GM23338 (cell line): ENCODE measurements at regions not wholly inside any gene's neighbourhood (a gene's known extent, or its start where the extent isn't known, plus 50 kb on each side); places are given as distances from the start of the nearest gene placed in this dataset.

Experiments used
- ATAC-seq: fragments of 200-7000 bp; cut with Tn5 transposase; 3 replicates; pipeline ENCODE4 v1.9.1; 2020
- DNase-seq: peaks from one replicate; pipeline ENCODE4 v3.0.0-alpha.2; 2015; ENCODE audit warnings: low spot score
- H2AFZ ChIP-seq: fragments of 200-600 bp; sonication (generic); 2 replicates; pipeline ENCODE4 v1.8.0; 2016; ENCODE audit warnings: antibody characterized with exemption, mild to moderate bottlenecking, moderate library complexity
- H3F3A ChIP-seq: fragments of 200-600 bp; sonication (generic); replicated peaks from 2 replicates; pipeline ENCODE4 v1.8.0; 2017; ENCODE audit warnings: antibody characterized with exemption, mixed run types, low read depth
- H3K27ac ChIP-seq: fragments of 200-600 bp; sonication (generic); 2 replicates; pipeline ENCODE4 v1.6.1; 2016; ENCODE audit warnings: low read depth
- H3K27me3 ChIP-seq: fragments of 200-600 bp; sonication (generic); 2 replicates; pipeline ENCODE4 v1.8.0; 2016; ENCODE audit warnings: mild to moderate bottlenecking, mixed run types, moderate library complexity; ENCODE audit not compliant: insufficient read depth
- H3K36me3 ChIP-seq: fragments of 200-600 bp; sonication (generic); 2 replicates; pipeline ENCODE4 v1.8.0; 2016; ENCODE audit warnings: mild to moderate bottlenecking; ENCODE audit not compliant: insufficient read depth
- H3K4me1 ChIP-seq: fragments of 200-600 bp; sonication (generic); 2 replicates; pipeline ENCODE4 v1.8.0; 2016; ENCODE audit warnings: mild to moderate bottlenecking, moderate library complexity; ENCODE audit not compliant: insufficient read depth
- H3K4me2 ChIP-seq: fragments of 200-600 bp; sonication (generic); 2 replicates; pipeline ENCODE4 v1.7.1; 2017; ENCODE audit warnings: mixed run types
- H3K4me3 ChIP-seq: fragments of 200-600 bp; sonication (generic); 2 replicates; pipeline ENCODE4 v1.6.1; 2016; ENCODE audit warnings: mixed run types
- H3K79me2 ChIP-seq: fragments of 200-600 bp; sonication (generic); replicated peaks from 2 replicates; pipeline ENCODE4 v1.8.0; 2017; ENCODE audit warnings: mild to moderate bottlenecking; ENCODE audit not compliant: insufficient read depth
- H3K9me2 ChIP-seq: fragments of 200-600 bp; sonication (generic); 2 replicates; pipeline ENCODE4 v1.8.0; 2017; ENCODE audit not compliant: insufficient read depth
- H4K20me1 ChIP-seq: fragments of 200-600 bp; sonication (generic); replicated peaks from 2 replicates; pipeline ENCODE4 v1.8.0; 2017; ENCODE audit warnings: mild to moderate bottlenecking; ENCODE audit not compliant: insufficient read depth
- H3K27ac Mint-ChIP-seq: 2 replicates; pipeline ENCODE4 v1.8.0; 2020; ENCODE audit warnings: inconsistent platforms, mild to moderate bottlenecking, moderate library complexity, mixed read lengths
- H3K27me3 Mint-ChIP-seq: 3 replicates; pipeline ENCODE4 v1.8.0; 2022; ENCODE audit warnings: low read depth, mild to moderate bottlenecking, moderate library complexity, mixed read lengths, inconsistent platforms; ENCODE audit not compliant: insufficient read depth, poor library complexity
- H3K36me3 Mint-ChIP-seq: 3 replicates; pipeline ENCODE4 v1.8.0; 2021; ENCODE audit warnings: low read depth, mild to moderate bottlenecking, inconsistent platforms, moderate library complexity, mixed read lengths
- H3K4me1 Mint-ChIP-seq: 3 replicates; pipeline ENCODE4 v1.8.0; 2020; ENCODE audit warnings: mild to moderate bottlenecking, inconsistent platforms, mixed read lengths
- H3K4me3 Mint-ChIP-seq: 3 replicates; pipeline ENCODE4 v1.8.0; 2021; ENCODE audit warnings: moderate library complexity, mild to moderate bottlenecking, inconsistent platforms, mixed read lengths
- H3K9me3 Mint-ChIP-seq: 3 replicates; pipeline ENCODE4 v1.8.0; 2020; ENCODE audit warnings: moderate library complexity, mild to moderate bottlenecking, inconsistent platforms, mixed read lengths
- CREB1 ChIP-seq: fragments of 250-450 bp; sonication (Bioruptor Pico); IDR thresholded peaks from 2 replicates; pipeline ENCODE4 v1.5.0; 2020; ENCODE audit warnings: low read depth, mild to moderate bottlenecking, moderate library complexity
- EZH2 ChIP-seq: fragments of 200-600 bp; sonication (generic); IDR thresholded peaks from one replicate; pipeline ENCODE4 v1.8.0; 2017; ENCODE audit warnings: antibody characterized with exemption, mild to moderate bottlenecking, low read depth; ENCODE audit not compliant: unreplicated experiment
- EZH2phosphoT487 ChIP-seq: fragments of 200-600 bp; sonication (generic); IDR thresholded peaks from one replicate; pipeline ENCODE4 v1.8.1; 2018; ENCODE audit warnings: antibody characterized with exemption; ENCODE audit not compliant: unreplicated experiment
- JUNB ChIP-seq: IDR thresholded peaks from one replicate; pipeline ENCODE4 v1.6.1; 2016; ENCODE audit warnings: antibody characterized with exemption; ENCODE audit not compliant: unreplicated experiment
- NANOG ChIP-seq: IDR thresholded peaks from 2 replicates; pipeline ENCODE4 v1.6.1; 2016; ENCODE audit warnings: antibody characterized with exemption, borderline replicate concordance
- POLR2AphosphoS5 ChIP-seq: IDR thresholded peaks from 2 replicates; pipeline ENCODE4 v1.6.1; 2016; ENCODE audit warnings: antibody characterized with exemption, low read depth
- STAT1 ChIP-seq: IDR thresholded peaks from one replicate; pipeline ENCODE4 v1.6.1; 2016; ENCODE audit warnings: antibody characterized with exemption; ENCODE audit not compliant: unreplicated experiment
- ZNF114 ChIP-seq: fragments of 250-450 bp; sonication (Bioruptor Pico); IDR thresholded peaks from 2 replicates; pipeline ENCODE4 v1.5.0; 2020; ENCODE audit warnings: mild to moderate bottlenecking, moderate library complexity
- ZNF331 ChIP-seq: fragments of 250-450 bp; sonication (Bioruptor Pico); IDR thresholded peaks from 2 replicates; pipeline ENCODE4 v1.5.0; 2020; ENCODE audit warnings: low read depth, mild to moderate bottlenecking, moderate library complexity
- TF ChIP-seq, protein P1 (sequence below): fragments of 250-450 bp; sonication (Bioruptor Pico); IDR thresholded peaks from 2 replicates; pipeline ENCODE4 v1.5.0; 2020; ENCODE audit warnings: mild to moderate bottlenecking, moderate library complexity
- TF ChIP-seq, protein P2 (sequence below), 2 experiments: fragments of 200-600 bp in 1 of 2; sonication (generic) in 1 of 2; conservative IDR thresholded peaks; 2 replicates each; pipeline versions ENCODE4 v1.5.1 to v1.6.1; 2016 to 2017; ENCODE audit warnings: antibody characterized with exemption in 2 of 2, low read depth in 2 of 2, mild to moderate bottlenecking in 2 of 2, moderate library complexity in 1 of 2
- TF ChIP-seq, protein P3 (sequence below): IDR thresholded peaks from one replicate; pipeline ENCODE4 v1.6.1; 2018; ENCODE audit warnings: antibody characterized with exemption; ENCODE audit not compliant: unreplicated experiment
- TF ChIP-seq, protein P4 (sequence below): IDR thresholded peaks from 2 replicates; pipeline ENCODE4 v1.6.1; 2016; ENCODE audit warnings: antibody characterized with exemption

DNA sequence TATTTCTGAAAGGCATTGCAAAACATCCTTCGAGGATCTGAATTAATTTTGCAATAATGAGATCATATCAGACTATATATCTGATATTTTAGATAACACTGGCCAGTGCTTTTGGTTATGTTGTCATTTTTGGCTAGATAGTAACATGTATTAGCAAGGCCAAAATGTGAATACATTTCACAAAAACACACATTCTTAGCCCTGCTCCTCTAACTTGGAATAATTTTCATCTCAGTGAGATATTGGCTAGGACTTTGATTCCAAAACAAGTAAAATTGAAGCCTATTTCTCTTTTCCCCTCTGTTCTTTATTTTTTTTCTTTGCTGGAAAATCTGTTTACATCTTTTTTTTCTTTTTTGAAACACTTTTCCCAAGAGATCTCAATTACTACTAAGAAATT is 466.8 kb upstream of the CDH4 start:
- no peak for ATAC-seq
- H3K9me2 ChIP-seq, result no peaks in the 10 kb centered on the region
- Mint-ChIP-seq H3K4me3 (no peak overlapping the region), H3K36me3 (no peaks in the 10 kb centered on the region; the same call in 2 of the 3 replicates), H3K9me3 (peaks cover 4% of the 10 kb centered on the region; the same call in 2 of the 3 replicates), H3K27me3 (peaks cover 7% of the 10 kb centered on the region), H3K4me1 (peaks cover 24% of the 10 kb centered on the region), H3K27ac (no peak overlapping the region)
- H3K4me3 ChIP-seq, result no peak overlapping the region
- no peak overlapping the region for H3K4me2 ChIP-seq
- no peaks in the 10 kb centered on the region for H3K4me1 ChIP-seq
- H3F3A ChIP-seq, result no peaks in the 10 kb centered on the region
- no peaks in the 10 kb centered on the region for H4K20me1 ChIP-seq
- H3K27ac ChIP-seq, result no peak overlapping the region
- no peak overlapping the region for H2AFZ ChIP-seq
- no peaks in the 10 kb centered on the region for H3K79me2 ChIP-seq
- peaks cover 5% of the 10 kb centered on the region; the same call in 1 of the 2 replicates for H3K36me3 ChIP-seq
- H3K27me3 ChIP-seq, result no peaks in the 10 kb centered on the region
- TF ChIP-seq, protein P1, sequence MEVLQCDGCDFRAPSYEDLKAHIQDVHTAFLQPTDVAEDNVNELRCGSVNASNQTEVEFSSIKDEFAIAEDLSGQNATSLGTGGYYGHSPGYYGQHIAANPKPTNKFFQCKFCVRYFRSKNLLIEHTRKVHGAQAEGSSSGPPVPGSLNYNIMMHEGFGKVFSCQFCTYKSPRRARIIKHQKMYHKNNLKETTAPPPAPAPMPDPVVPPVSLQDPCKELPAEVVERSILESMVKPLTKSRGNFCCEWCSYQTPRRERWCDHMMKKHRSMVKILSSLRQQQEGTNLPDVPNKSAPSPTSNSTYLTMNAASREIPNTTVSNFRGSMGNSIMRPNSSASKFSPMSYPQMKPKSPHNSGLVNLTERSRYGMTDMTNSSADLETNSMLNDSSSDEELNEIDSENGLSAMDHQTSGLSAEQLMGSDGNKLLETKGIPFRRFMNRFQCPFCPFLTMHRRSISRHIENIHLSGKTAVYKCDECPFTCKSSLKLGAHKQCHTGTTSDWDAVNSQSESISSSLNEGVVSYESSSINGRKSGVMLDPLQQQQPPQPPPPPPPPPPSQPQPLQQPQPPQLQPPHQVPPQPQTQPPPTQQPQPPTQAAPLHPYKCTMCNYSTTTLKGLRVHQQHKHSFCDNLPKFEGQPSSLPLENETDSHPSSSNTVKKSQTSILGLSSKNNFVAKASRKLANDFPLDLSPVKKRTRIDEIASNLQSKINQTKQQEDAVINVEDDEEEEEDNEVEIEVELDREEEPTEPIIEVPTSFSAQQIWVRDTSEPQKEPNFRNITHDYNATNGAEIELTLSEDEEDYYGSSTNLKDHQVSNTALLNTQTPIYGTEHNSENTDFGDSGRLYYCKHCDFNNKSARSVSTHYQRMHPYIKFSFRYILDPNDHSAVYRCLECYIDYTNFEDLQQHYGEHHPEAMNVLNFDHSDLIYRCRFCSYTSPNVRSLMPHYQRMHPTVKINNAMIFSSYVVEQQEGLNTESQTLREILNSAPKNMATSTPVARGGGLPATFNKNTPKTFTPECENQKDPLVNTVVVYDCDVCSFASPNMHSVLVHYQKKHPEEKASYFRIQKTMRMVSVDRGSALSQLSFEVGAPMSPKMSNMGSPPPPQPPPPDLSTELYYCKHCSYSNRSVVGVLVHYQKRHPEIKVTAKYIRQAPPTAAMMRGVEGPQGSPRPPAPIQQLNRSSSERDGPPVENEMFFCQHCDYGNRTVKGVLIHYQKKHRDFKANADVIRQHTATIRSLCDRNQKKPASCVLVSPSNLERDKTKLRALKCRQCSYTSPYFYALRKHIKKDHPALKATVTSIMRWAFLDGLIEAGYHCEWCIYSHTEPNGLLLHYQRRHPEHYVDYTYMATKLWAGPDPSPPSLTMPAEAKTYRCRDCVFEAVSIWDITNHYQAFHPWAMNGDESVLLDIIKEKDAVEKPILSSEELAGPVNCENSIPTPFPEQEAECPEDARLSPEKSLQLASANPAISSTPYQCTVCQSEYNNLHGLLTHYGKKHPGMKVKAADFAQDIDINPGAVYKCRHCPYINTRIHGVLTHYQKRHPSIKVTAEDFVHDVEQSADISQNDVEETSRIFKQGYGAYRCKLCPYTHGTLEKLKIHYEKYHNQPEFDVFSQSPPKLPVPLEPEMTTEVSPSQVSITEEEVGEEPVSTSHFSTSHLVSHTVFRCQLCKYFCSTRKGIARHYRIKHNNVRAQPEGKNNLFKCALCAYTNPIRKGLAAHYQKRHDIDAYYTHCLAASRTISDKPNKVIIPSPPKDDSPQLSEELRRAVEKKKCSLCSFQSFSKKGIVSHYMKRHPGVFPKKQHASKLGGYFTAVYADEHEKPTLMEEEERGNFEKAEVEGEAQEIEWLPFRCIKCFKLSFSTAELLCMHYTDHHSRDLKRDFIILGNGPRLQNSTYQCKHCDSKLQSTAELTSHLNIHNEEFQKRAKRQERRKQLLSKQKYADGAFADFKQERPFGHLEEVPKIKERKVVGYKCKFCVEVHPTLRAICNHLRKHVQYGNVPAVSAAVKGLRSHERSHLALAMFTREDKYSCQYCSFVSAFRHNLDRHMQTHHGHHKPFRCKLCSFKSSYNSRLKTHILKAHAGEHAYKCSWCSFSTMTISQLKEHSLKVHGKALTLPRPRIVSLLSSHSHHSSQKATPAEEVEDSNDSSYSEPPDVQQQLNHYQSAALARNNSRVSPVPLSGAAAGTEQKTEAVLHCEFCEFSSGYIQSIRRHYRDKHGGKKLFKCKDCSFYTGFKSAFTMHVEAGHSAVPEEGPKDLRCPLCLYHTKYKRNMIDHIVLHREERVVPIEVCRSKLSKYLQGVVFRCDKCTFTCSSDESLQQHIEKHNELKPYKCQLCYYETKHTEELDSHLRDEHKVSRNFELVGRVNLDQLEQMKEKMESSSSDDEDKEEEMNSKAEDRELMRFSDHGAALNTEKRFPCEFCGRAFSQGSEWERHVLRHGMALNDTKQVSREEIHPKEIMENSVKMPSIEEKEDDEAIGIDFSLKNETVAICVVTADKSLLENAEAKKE, result no peak
- TF ChIP-seq NANOG (no peak), CREB1 (no peak), JUNB (no peak), POLR2AphosphoS5 (no peak), EZH2 (no peak), STAT1 (no peak), EZH2phosphoT487 (no peak), ZNF331 (CRISPR knock-in tag) (no peak), ZNF114 (no peak)
- TF ChIP-seq, protein P2, sequence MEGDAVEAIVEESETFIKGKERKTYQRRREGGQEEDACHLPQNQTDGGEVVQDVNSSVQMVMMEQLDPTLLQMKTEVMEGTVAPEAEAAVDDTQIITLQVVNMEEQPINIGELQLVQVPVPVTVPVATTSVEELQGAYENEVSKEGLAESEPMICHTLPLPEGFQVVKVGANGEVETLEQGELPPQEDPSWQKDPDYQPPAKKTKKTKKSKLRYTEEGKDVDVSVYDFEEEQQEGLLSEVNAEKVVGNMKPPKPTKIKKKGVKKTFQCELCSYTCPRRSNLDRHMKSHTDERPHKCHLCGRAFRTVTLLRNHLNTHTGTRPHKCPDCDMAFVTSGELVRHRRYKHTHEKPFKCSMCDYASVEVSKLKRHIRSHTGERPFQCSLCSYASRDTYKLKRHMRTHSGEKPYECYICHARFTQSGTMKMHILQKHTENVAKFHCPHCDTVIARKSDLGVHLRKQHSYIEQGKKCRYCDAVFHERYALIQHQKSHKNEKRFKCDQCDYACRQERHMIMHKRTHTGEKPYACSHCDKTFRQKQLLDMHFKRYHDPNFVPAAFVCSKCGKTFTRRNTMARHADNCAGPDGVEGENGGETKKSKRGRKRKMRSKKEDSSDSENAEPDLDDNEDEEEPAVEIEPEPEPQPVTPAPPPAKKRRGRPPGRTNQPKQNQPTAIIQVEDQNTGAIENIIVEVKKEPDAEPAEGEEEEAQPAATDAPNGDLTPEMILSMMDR (conservative IDR thresholded peaks at IDR 0.05; ENCODE audit: low read depth in 2 of 2), result no peak
- TF ChIP-seq, protein P3, sequence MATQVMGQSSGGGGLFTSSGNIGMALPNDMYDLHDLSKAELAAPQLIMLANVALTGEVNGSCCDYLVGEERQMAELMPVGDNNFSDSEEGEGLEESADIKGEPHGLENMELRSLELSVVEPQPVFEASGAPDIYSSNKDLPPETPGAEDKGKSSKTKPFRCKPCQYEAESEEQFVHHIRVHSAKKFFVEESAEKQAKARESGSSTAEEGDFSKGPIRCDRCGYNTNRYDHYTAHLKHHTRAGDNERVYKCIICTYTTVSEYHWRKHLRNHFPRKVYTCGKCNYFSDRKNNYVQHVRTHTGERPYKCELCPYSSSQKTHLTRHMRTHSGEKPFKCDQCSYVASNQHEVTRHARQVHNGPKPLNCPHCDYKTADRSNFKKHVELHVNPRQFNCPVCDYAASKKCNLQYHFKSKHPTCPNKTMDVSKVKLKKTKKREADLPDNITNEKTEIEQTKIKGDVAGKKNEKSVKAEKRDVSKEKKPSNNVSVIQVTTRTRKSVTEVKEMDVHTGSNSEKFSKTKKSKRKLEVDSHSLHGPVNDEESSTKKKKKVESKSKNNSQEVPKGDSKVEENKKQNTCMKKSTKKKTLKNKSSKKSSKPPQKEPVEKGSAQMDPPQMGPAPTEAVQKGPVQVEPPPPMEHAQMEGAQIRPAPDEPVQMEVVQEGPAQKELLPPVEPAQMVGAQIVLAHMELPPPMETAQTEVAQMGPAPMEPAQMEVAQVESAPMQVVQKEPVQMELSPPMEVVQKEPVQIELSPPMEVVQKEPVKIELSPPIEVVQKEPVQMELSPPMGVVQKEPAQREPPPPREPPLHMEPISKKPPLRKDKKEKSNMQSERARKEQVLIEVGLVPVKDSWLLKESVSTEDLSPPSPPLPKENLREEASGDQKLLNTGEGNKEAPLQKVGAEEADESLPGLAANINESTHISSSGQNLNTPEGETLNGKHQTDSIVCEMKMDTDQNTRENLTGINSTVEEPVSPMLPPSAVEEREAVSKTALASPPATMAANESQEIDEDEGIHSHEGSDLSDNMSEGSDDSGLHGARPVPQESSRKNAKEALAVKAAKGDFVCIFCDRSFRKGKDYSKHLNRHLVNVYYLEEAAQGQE, result no peak
- TF ChIP-seq, protein P4, sequence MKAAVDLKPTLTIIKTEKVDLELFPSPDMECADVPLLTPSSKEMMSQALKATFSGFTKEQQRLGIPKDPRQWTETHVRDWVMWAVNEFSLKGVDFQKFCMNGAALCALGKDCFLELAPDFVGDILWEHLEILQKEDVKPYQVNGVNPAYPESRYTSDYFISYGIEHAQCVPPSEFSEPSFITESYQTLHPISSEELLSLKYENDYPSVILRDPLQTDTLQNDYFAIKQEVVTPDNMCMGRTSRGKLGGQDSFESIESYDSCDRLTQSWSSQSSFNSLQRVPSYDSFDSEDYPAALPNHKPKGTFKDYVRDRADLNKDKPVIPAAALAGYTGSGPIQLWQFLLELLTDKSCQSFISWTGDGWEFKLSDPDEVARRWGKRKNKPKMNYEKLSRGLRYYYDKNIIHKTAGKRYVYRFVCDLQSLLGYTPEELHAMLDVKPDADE, result no peak
- no peak for DNase-seq
